HG03108 (cell line): ENCODE measurements at regions not wholly inside any gene's neighbourhood (a gene's known extent, or its start where the extent isn't known, plus 50 kb on each side); places are given as distances from the start of the nearest gene placed in this dataset.
"Not testable (repeated sequence)": the region's sequence is repeated elsewhere in the genome, so short reads cannot be mapped to it uniquely, and the experiment has no call there.

Experiments
- ATAC-seq: cut with Tn5 transposase; IDR thresholded peaks from one replicate; pipeline ENCODE4 v1.9.1; 2021; ENCODE audit warnings: moderate library complexity; ENCODE audit not compliant: unreplicated experiment

DNA sequence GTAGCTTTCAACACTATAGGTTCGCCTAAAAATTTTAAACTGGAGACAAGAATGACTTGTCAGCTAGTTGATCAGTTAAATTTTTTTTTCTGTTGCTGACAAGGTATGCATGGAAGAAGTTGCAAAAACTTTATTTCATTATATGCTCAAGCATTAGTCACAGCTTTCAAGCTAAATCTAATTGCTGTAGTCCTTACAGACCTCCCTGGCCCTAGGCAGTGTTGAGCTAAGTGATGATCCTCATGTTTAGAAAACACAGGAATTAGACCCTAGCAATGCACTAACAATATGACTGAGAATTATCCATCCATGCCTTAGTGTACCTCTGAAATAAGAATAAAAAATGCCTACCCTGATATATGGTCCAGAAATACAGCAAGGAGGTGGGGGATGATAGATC, 253.4 kb downstream of the SP3 start:
- ATAC-seq: no peak

DNA sequence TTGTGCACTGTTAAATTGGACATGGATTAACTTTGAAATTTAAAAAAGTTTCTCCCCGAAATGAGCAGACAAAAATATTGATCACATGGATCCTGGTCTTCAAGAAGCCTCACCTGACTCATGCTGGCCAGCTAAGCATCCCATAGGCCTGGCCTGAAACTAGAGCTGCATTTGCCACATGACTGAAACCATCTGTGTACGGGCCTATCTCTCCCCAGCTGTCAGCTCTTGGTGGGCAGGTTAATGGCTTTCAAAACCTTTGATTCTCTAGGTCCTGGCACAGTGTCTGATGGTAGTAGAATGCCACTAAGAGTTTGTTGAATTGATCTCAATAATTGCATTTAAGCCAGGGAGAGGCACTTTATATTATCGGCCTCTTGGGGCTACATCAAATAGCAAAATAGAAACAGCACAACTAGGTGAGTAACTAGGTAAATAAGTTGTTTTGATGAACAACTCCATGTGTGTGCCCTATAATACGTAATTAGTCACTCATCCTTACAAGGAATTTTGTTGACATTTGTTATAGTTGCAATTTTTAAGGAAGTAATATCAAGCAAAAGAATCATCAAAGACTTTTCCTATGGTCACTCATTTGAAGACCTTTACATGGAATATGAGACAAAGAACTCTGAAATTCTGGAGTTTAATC, 251.1 kb downstream of the SP3 start:
- no peak for ATAC-seq

DNA sequence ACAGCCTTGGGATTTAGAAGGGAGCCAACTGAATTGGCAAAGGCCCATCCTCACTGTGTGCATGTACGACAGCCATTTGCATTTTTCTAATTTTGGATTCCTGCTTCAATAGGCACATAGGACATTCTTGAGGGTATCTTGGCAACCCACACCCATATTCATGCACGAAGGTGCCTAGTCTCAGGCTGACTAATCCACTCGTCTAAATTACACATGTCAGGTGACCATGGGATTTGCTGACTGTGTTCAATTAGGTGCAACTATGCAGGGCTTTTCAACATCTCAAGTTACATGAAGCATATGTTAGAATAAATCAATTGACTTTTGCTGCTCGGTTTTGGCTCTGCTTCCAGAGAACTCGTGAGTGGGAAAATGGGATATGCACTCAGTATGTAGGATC, 249.7 kb downstream of the SP3 start:
- no peak for ATAC-seq

DNA sequence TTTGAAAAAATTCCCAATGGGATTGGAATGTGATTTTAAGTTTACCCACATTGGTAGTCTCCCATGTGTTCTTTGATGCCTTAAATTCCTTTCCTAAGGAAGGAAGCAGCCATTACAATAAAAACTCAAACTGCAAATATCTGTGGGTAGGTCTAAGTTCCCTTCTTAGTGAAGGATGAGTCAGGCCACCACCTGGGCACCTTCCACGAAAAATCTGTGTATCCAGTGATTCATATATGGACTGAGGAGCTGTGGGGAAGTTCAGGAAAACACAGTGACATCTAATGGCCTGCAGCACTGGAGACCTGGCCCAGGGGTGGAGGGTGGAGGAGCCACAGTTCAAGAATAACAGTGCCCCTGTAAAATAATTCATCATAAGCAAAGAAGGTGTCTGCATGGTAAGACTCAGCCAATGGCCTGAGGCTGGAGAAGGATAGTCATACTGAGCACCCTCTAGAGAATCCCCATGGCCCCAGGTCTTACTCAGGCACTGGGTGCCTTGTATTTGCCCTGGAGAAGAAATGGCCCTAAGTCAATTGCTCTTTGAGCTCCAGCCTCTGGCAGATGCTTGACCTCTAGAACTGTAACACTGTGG, 248.6 kb downstream of the SP3 start:
- ATAC-seq: no peak

DNA sequence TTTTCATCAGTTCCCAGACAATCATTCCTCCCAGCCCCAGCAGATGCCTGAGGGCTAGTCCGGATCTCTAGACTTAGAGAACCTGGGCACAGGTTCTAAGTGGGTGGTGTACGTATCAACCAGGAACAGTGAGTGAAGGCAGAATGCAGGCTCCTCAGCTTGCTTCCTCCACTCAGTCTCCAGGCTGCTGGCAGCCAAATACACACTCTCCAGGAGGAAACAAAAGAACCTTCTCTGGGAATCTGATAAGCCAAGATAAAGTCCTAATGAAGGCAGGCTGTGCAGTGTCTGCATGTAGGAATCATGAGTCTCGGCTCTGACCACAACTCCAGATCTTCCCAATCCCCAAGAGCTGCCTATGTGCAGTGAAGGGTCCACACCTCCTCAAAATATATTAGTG, 245.7 kb downstream of the SP3 start:
- ATAC-seq: no peak

DNA sequence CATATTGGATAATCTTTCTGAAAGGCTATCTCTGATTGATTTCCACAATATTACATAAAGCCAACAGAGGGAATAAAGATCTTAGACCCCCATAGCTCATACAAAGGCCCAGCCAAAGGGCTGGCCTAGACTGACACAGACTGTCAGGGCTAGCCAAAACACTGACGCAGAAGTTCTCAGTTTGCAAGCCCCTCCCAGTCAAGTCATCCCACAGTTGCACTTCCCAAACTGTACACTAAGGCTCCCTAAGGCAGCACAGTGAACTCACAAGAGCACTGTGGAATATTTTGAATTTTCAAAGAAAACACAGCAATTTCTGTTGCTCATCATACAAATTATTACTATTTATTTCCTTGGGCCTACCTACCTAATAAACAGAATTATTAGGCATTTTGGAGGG, 244.9 kb downstream of the SP3 start:
- no peak for ATAC-seq

DNA sequence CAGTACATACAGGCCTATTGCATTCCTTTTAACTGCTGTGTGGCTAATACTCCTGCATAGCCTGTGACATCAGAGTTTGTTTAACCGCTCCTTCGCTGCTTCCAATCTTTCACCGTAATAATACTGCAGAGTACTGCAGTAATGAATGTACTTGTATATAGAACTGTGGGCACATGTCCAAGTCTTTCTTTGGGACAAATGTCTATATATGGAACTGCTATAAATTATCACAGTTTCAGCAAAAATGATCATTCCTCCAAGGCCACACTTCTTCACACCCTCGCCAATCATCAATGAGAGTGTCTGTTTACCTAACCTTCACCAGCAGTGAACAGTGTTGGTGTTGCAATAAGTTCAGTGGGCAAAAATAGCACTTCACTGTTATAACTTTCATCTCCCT, 230.4 kb downstream of the SP3 start:
- no peak for ATAC-seq

DNA sequence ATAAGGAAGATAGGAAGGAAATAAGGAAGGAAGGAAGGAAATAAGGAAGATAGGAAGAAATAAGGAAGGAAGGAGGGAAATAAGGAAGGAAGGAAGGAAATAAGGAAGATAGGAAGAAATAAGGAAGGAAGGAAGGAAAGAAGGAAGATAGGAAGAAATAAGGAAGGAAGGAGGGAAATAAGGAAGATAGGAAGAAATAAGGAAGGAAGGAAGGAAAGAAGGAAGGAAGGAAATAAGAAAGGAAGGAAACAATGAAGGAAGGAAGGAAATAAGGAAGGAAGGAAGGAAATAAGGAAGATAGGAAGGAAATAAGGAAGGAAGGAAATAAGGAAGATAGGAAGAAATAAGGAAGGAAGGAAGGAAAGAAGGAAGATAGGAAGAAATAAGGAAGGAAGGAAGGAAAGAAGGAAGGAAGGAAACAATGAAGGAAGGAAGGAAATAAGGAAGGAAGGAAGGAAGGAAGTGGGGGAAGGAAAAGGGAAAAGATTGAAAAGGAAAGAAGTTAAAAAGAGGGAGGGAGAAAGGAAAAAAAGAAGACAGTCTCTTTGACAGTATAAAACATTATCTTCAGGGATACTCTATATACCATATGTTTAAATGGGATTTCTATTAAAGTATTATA, 227.1 kb downstream of the SP3 start:
- not testable (repeated sequence) for ATAC-seq

DNA sequence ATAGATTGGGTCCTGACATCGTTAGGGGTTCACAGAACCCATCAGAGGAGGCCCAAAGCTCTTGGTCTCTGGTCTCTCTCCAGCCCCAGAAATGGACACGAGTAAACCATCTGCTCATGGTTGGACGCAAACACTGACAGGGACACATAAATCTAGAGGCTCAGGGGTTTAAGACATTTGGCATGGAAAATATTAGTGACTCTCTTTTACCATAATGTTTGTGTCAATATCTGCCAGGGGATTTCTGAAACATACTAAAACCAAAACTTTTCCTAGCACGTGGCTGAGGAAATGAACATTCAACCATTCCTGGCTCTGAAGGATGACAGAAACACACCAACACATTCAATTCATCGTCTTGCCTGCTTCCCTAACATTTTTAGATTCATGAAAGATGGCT, 226.2 kb downstream of the SP3 start:
- ATAC-seq: no peak

DNA sequence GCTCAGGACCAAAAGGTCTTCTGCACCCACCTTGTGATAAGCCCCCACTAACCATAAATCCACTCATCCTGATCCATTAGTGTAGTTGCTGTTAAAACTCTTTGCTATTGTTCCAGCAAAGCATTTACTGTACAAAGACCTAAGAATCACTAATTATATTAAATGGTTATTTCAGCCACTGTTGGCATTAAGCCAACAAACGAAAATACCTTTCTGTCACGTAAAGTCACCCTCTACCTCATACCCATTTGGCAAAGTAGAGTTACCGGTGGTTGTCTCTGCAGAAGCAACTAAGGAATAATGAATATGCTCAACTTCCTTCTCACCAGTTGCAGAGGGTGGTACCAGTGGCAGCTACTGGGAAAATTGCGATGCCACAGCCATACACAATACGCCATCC, 224.5 kb downstream of the SP3 start:
- no peak for ATAC-seq

DNA sequence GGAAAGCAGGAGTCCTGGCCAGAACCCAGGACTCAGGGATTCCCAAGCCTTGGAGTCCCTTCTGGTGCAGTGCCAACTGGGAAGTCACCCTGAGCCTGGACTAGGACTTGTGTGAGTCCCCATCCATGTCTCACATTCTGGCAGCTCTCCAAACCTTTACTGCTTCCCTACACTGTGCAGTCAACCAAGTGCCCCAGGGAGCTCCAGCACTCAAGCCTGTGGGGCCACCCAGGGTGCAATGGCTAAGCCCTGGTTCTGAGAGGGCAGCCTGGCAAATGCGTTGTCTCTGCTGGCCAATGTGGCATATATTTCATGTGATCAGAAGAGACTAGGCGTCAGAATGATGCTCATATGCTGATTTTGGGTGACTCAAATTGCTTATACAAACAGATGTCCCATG, 223.4 kb downstream of the SP3 start:
- ATAC-seq: no peak

DNA sequence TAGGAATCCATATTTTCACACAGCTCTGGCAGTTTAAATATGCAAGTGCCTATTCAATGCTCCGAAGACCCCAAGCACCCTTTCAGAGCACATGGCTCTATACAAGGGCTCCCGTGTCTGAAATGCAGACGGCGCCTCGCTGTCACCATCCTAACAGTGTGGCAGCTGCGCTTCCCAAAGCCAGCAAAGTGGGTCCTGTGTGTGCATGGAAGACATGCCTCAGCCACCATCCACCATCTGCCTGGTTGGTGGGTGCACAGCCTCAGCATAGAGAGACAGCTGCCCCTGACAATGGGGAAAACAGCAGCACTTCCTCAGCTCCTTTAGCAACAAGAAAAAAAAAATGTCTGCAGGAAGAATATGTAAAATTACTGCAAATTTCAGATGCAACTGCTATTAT, 218.1 kb downstream of the SP3 start:
- ATAC-seq: no peak

DNA sequence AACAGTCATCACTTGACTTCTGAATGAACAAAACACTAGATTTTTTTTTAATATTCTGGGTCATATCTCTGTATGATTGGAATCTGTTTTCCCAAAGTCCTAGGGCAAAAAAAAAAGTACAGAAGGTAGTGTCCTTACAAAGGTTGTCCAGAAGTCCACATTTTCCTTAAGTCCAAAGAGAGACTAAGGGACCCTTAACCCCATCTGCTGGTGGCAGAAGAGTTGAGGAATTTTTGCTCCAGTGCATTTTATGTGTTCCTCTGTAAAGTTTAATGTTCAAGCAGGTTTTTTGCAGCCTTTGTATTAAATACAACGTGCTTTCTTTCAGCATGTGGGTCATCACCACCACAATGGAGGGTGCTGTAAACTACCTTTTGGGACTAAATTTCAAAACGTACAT, 215.9 kb downstream of the SP3 start:
- no peak for ATAC-seq

DNA sequence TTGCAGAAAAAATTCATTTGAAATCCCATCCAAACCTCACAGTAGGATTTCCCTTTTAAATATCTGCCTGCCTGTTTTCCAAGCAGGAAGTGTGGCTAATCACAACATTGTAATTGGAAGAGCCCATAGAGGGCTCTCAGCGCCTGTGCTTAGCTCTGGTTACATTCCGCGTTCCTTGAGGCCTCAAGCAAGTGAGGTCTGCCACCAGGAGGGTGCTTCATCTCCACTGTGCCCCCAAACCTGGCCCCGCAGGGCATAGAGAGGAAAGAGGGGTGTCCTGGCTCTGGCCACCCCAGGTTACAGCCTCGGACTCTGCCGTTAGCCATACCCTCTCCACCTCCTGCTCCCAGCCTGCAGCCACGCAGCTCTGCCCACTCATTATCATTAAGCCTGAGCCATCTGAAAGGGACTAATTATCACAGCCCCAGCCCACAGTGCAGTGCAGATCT, 214.8 kb downstream of the SP3 start:
- ATAC-seq: no peak

DNA sequence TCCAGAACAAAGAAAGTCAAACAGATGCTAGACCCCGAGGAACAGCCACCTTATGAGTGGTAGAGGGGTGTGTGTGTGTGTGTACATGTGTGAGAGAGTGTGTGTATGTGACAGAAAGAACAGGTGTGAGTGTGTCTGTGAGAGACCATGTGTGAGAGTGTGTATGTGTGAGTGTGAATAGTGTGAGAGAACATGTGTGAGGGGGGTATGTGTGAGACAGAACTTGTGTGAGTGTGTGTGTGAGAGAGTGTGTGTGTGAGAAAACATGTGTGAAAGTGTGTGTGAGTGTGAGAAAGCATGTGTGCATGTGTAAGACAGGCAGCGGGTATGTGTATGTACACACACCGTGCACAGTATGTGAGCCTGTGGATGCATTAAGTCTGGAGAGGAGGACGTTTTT, 214.3 kb downstream of the SP3 start:
- ATAC-seq: no peak

DNA sequence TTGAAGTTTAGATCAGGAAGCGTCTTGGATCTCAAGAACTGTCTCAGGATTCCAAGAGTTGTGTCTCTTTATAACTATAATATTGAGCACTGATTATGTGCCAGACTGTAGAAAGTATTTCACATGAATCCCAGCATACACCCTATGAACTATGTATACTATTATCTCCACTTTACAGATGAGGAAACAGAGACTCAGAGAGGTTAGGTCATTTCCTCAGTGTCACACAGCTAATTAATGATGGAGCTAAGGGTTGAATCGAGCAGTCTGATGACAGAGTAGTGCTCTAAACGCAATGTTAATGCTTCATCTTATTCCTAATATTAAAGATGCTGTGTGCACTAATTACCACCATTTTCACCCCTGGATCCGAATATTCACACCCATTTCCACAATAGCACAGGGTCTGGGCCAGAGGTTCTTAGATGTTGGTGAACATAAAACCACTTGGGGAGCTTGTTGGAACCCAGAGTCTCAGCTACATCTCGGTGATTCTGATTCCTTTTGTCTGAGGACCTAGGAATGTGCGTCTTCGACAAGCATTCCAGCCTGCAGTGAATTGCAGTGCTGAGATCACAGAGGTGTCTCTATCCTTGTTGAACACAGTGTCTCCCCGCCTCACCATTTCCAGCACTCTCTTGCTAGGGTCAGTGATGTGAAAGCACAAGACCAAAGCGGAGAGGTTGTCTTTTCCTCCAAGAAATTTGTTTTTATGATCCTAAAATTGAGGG, 213.8 kb downstream of the SP3 start:
- no peak for ATAC-seq

DNA sequence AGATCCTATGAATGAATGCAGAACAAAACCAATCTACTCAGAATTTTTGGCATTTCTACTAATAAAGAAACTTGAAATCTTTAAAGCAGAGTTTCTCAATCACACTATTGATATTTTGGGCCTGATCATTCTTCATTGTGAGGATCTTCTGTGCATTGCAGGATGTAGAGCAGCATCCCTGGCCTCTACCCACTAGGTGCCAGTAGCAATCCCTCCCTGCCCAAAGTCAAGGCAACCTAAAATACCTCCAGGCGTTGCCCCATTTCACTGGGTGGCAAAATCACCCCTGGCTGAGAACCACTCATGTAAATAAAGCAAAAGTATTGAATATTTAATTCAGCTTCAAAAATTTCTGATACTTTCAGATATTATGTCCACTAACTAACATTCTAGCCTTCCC, 213.0 kb downstream of the SP3 start:
- no peak for ATAC-seq

DNA sequence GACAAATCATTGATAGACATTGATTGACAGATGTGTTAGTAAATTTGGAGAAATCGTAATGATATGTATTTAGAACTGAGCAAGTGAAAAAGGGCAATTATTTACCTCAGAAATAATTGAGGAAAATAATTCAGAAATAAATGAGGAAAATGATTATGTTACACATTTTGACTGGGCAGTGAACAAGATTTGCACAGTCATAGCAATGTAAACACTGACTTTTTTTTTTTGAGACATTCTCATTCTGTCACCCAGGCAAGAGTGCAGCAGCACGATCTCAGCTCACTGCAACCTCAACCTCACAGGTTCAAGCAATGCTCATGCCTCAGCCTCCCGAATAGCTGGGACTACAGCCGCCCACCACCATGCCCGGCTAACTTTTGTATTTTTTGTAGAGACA, 211.7 kb downstream of the SP3 start:
- ATAC-seq: no peak

DNA sequence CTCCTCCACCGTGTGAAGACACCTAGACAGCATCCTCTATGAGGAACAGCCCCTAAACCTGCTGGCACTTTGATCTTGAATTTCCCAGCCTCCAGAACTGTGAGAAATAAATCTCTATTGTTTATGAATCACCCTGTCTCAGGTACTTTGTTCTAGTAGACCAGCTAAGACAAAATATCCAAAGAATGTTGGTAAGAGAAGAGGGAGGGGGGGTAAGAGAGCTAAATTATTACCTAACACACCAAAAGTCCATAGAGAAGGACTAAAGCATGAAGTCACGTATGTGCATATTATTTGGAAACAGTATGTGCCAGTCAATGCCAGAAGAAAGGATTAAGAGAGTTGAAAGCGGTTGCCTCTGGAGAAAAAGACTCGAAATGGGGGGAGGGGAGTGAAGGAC, 211.0 kb downstream of the SP3 start:
- ATAC-seq: no peak

DNA sequence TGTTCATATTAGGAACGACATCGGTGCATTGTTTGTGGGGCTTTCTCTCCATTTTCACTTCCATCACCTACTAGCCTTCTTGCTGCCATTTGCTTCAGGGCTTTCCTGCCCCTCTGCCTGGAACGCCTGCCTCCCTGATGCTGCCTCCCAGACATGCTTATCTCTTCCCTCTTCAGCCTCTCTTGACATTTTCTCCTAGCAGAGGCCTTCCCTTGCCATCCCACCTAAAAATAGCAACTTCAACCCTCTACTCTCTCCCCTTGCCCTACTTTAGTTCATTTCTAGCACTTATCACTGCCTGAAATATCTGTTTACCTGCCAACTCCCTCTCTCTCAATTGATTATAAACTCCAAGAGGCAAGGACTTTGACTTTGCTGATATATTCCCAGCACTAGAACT, 210.3 kb downstream of the SP3 start:
- no peak for ATAC-seq

DNA sequence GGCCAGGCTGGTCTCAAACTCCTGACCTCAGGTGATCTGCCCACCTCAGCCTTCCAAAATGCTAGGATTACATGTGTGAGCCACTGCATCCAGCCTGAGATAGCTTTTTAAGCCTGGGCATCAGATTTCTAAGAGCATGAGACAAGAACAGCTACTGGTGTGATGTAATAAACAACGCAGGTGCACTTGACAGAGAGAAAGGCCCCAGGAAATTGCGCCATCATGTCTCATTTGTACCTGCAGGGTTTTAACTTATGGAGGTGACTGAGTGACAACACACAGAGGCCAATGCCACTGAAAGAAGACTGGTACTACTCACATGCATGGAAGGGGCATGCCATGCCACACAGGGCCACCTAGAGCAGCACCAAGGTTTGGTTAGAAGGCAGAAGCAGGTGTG, 209.4 kb downstream of the SP3 start:
- ATAC-seq: no peak

DNA sequence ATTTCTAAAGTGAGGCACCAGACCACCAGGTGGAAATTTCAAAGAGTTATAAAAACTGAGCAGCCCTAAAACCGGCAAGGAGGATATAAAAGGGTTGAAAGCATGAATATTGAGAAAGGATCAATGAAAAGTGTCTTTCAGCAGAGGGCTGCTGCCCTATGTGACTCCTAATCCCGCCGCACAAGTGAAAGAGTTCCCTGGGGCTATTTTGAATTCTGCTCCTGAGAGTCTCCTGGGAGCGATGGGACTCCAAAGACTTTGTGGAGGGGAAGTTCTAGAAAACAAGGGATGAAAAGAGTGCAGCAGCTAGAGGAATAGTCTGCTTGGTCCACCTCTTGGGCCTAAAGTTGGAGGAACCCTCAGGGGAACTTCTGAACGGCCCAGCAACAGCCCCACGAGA, 205.2 kb downstream of the SP3 start:
- no peak for ATAC-seq
